ENCODE measurements at regions not wholly inside any gene's neighbourhood (a gene's known extent, or its start where the extent isn't known, plus 50 kb on each side); places are given as distances from the start of the nearest gene placed in this dataset.

- no peak for TF ChIP-seq POLR2A (IDR thresholded peaks at IDR 0.05)
- TF ChIP-seq, protein P1, sequence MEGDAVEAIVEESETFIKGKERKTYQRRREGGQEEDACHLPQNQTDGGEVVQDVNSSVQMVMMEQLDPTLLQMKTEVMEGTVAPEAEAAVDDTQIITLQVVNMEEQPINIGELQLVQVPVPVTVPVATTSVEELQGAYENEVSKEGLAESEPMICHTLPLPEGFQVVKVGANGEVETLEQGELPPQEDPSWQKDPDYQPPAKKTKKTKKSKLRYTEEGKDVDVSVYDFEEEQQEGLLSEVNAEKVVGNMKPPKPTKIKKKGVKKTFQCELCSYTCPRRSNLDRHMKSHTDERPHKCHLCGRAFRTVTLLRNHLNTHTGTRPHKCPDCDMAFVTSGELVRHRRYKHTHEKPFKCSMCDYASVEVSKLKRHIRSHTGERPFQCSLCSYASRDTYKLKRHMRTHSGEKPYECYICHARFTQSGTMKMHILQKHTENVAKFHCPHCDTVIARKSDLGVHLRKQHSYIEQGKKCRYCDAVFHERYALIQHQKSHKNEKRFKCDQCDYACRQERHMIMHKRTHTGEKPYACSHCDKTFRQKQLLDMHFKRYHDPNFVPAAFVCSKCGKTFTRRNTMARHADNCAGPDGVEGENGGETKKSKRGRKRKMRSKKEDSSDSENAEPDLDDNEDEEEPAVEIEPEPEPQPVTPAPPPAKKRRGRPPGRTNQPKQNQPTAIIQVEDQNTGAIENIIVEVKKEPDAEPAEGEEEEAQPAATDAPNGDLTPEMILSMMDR (IDR thresholded peaks at IDR 0.05), result no peak
- WGBS, 2 donors, result 58 to 86% methylated on average over 3 of the region's 3 CpGs
- Histone ChIP-seq H3K4me3 (replicated peaks in 1 of 3) (no peak overlapping the region), H3K27ac (no peak overlapping the region), H3K4me1 (no peaks in the 10 kb centered on the region), H3K36me3 (no peaks in the 10 kb centered on the region), H3K9me3 (no peaks in the 10 kb centered on the region), H3K27me3 (no peaks in the 10 kb centered on the region)
- DNase-seq, result no peak
- intact Hi-C loops (cut with DNase I), result no loop called here
Observed at GRCh38 chr3:87161851-87162250, 65.3 kb upstream of the CHMP2B start.

- WGBS, 2 donors, result 47 to 60% methylated on average over 1 of the region's 1 CpG
- no peak for TF ChIP-seq POLR2A (IDR thresholded peaks at IDR 0.05)
- TF ChIP-seq, protein P1 (IDR thresholded peaks at IDR 0.05), result no peak
Observed at GRCh38 chr3:87161417-87161816, 65.7 kb upstream of the CHMP2B start.

GRCh38 chr3:87161013-87161412 is 66.1 kb upstream of the CHMP2B start:
- TF ChIP-seq, protein P1 (IDR thresholded peaks at IDR 0.05), result no peak
- no peak for TF ChIP-seq POLR2A (IDR thresholded peaks at IDR 0.05)
- H3K4me1 ChIP-seq, result no peaks in the 10 kb centered on the region
- intact Hi-C loops (cut with DNase I), result no loop called here
- no peaks in the 10 kb centered on the region for H3K27me3 ChIP-seq
- H3K36me3 ChIP-seq, result no peaks in the 10 kb centered on the region
- no peak for DNase-seq
- WGBS, 2 donors, result 50 to 64% methylated on average over 3 of the region's 3 CpGs
- H3K9me3 ChIP-seq, result no peaks in the 10 kb centered on the region
- no peak overlapping the region for H3K4me3 ChIP-seq (replicated peaks in 1 of 3)
- H3K27ac ChIP-seq, result no peak overlapping the region

More at GRCh38 chr3:87161417-87161816, 65.7 kb upstream of the CHMP2B start:
- Histone ChIP-seq H3K9me3 (no peaks in the 10 kb centered on the region), H3K4me3 (replicated peaks in 1 of 3) (no peak overlapping the region), H3K27me3 (no peaks in the 10 kb centered on the region), H3K27ac (no peak overlapping the region), H3K36me3 (no peaks in the 10 kb centered on the region), H3K4me1 (no peaks in the 10 kb centered on the region)
- no peak for DNase-seq
- intact Hi-C loops (cut with DNase I), result no loop called here

DNA sequence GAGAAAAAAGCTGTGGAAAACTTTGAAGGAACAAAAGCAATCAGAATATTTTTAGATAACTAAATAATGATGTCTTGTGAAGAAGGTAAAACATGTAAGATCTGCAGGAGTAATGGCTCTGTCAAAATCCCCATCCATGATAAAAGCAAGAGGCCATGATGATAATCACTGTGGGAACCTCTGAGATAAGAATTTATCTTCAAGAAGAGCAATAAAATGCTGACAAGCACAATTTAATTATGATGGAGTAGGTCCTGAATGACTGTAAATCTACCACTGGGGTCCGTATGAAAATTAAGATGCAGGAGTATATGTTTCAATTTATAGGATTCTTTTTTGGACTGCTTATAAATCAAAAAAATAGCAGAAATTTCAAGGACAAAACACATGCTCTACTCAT is 68.3 kb upstream of the CHMP2B start:
- 67 to 80% methylated on average over 1 of the region's 1 CpG for WGBS, 2 donors
- TF ChIP-seq POLR2A (IDR thresholded peaks at IDR 0.05), result no peak
- TF ChIP-seq, protein P1 (IDR thresholded peaks at IDR 0.05), result no peak
- Histone ChIP-seq H3K4me1 (no peaks in the 10 kb centered on the region), H3K9me3 (no peaks in the 10 kb centered on the region), H3K36me3 (no peaks in the 10 kb centered on the region), H3K27ac (no peak overlapping the region), H3K27me3 (no peaks in the 10 kb centered on the region), H3K4me3 (replicated peaks in 1 of 3) (no peak overlapping the region)
- DNase-seq, result no peak
- intact Hi-C loops (cut with DNase I), result no loop called here

GRCh38 chr3:87148020-87148419 is 79.1 kb upstream of the CHMP2B start:
- H3K4me3 ChIP-seq (replicated peaks in 1 of 3), result no peak overlapping the region
- no peaks in the 10 kb centered on the region for H3K4me1 ChIP-seq
- H3K9me3 ChIP-seq, result no peaks in the 10 kb centered on the region
- WGBS, 2 donors, result 70 to 76% methylated on average over 3 of the region's 3 CpGs
- no peaks in the 10 kb centered on the region for H3K36me3 ChIP-seq
- intact Hi-C loops (cut with DNase I), result no loop called here
- no peaks in the 10 kb centered on the region for H3K27me3 ChIP-seq
- TF ChIP-seq, protein P1 (IDR thresholded peaks at IDR 0.05), result no peak
- no peak for TF ChIP-seq POLR2A (IDR thresholded peaks at IDR 0.05)
- no peak overlapping the region for H3K27ac ChIP-seq
- no peak for DNase-seq

Measured in thyroid gland (tissue), 4 donors.